ENCODE measurements at regions not wholly inside any gene's neighbourhood (a gene's known extent, or its start where the extent isn't known, plus 50 kb on each side); places are given as distances from the start of the nearest gene placed in this dataset.

- TF ChIP-seq ZNF274 (IDR thresholded peaks at IDR 0.05; ENCODE audit: low read depth, low read length): no peak
- TF ChIP-seq SUZ12 (IDR thresholded peaks at IDR 0.05; ENCODE audit: extremely low read depth, insufficient read depth, insufficient read length): no peak
- TF ChIP-seq YY1 (IDR thresholded peaks at IDR 0.05; ENCODE audit: insufficient read depth, insufficient read length): no peak
- H3K4me3 ChIP-seq (ENCODE audit: insufficient read length, low read depth): no peak overlapping the region
- no peak overlapping the region for H3K9ac ChIP-seq (ENCODE audit: insufficient read length, low read depth)
- no peaks in the 10 kb centered on the region for H3K36me3 ChIP-seq (ENCODE audit: insufficient read depth, insufficient read length, low read length)
- no peaks in the 10 kb centered on the region for H3K9me3 ChIP-seq (ENCODE audit: insufficient read depth, low read length)
- H3K4me1 ChIP-seq (ENCODE audit: insufficient read depth, insufficient read length): no peaks in the 10 kb centered on the region
- no peak for DNase-seq (ENCODE audit: low read depth, low spot score)
- no peaks in the 10 kb centered on the region for H3K27me3 ChIP-seq (ENCODE audit: insufficient read depth, insufficient read length)
Measured at GRCh38 chr5:61994171-61994570, 311.8 kb upstream of the KIF2A start.

- Histone ChIP-seq H3K9me3 (ENCODE audit: insufficient read depth, low read length) (no peaks in the 10 kb centered on the region), H3K36me3 (ENCODE audit: insufficient read depth, insufficient read length, low read length) (no peaks in the 10 kb centered on the region), H3K9ac (ENCODE audit: insufficient read length, low read depth) (no peak overlapping the region), H3K4me1 (ENCODE audit: insufficient read depth, insufficient read length) (no peaks in the 10 kb centered on the region), H3K27me3 (ENCODE audit: insufficient read depth, insufficient read length) (no peaks in the 10 kb centered on the region), H3K4me3 (ENCODE audit: insufficient read length, low read depth) (no peak overlapping the region)
- DNase-seq (ENCODE audit: low read depth, low spot score): no peak
- TF ChIP-seq YY1 (IDR thresholded peaks at IDR 0.05; ENCODE audit: insufficient read depth, insufficient read length) (no peak), ZNF274 (IDR thresholded peaks at IDR 0.05; ENCODE audit: low read depth, low read length) (no peak), SUZ12 (IDR thresholded peaks at IDR 0.05; ENCODE audit: extremely low read depth, insufficient read depth, insufficient read length) (no peak)
Measured at GRCh38 chr5:61995486-61995885, 310.5 kb upstream of the KIF2A start.

GRCh38 chr5:61999371-61999770 lies 306.6 kb upstream of the KIF2A start:
- Histone ChIP-seq H3K4me1 (ENCODE audit: insufficient read depth, insufficient read length) (no peaks in the 10 kb centered on the region), H3K27me3 (ENCODE audit: insufficient read depth, insufficient read length) (no peaks in the 10 kb centered on the region), H3K9ac (ENCODE audit: insufficient read length, low read depth) (no peak overlapping the region), H3K9me3 (ENCODE audit: insufficient read depth, low read length) (no peaks in the 10 kb centered on the region), H3K4me3 (ENCODE audit: insufficient read length, low read depth) (no peak overlapping the region), H3K36me3 (ENCODE audit: insufficient read depth, insufficient read length, low read length) (no peaks in the 10 kb centered on the region)
- no peak for DNase-seq (ENCODE audit: low read depth, low spot score)
- no peak for TF ChIP-seq SUZ12 (IDR thresholded peaks at IDR 0.05; ENCODE audit: extremely low read depth, insufficient read depth, insufficient read length)
- no peak for TF ChIP-seq ZNF274 (IDR thresholded peaks at IDR 0.05; ENCODE audit: low read depth, low read length)
- no peak for TF ChIP-seq YY1 (IDR thresholded peaks at IDR 0.05; ENCODE audit: insufficient read depth, insufficient read length)

GRCh38 chr5:62000646-62001045 lies 305.4 kb upstream of the KIF2A start:
- no peak for DNase-seq (ENCODE audit: low read depth, low spot score)
- Histone ChIP-seq H3K27me3 (ENCODE audit: insufficient read depth, insufficient read length) (no peaks in the 10 kb centered on the region), H3K9ac (ENCODE audit: insufficient read length, low read depth) (no peak overlapping the region), H3K4me3 (ENCODE audit: insufficient read length, low read depth) (no peak overlapping the region), H3K9me3 (ENCODE audit: insufficient read depth, low read length) (no peaks in the 10 kb centered on the region), H3K4me1 (ENCODE audit: insufficient read depth, insufficient read length) (no peaks in the 10 kb centered on the region), H3K36me3 (ENCODE audit: insufficient read depth, insufficient read length, low read length) (no peaks in the 10 kb centered on the region)
- TF ChIP-seq SUZ12 (IDR thresholded peaks at IDR 0.05; ENCODE audit: extremely low read depth, insufficient read depth, insufficient read length): no peak
- no peak for TF ChIP-seq YY1 (IDR thresholded peaks at IDR 0.05; ENCODE audit: insufficient read depth, insufficient read length)
- no peak for TF ChIP-seq ZNF274 (IDR thresholded peaks at IDR 0.05; ENCODE audit: low read depth, low read length)

- H3K9ac ChIP-seq (ENCODE audit: insufficient read length, low read depth): no peak overlapping the region
- H3K4me1 ChIP-seq (ENCODE audit: insufficient read depth, insufficient read length): no peaks in the 10 kb centered on the region
- no peak for DNase-seq (ENCODE audit: low read depth, low spot score)
- H3K9me3 ChIP-seq (ENCODE audit: insufficient read depth, low read length): no peaks in the 10 kb centered on the region
- TF ChIP-seq SUZ12 (IDR thresholded peaks at IDR 0.05; ENCODE audit: extremely low read depth, insufficient read depth, insufficient read length): no peak
- no peak for TF ChIP-seq YY1 (IDR thresholded peaks at IDR 0.05; ENCODE audit: insufficient read depth, insufficient read length)
- no peak for TF ChIP-seq ZNF274 (IDR thresholded peaks at IDR 0.05; ENCODE audit: low read depth, low read length)
- no peak overlapping the region for H3K4me3 ChIP-seq (ENCODE audit: insufficient read length, low read depth)
- no peaks in the 10 kb centered on the region for H3K36me3 ChIP-seq (ENCODE audit: insufficient read depth, insufficient read length, low read length)
- H3K27me3 ChIP-seq (ENCODE audit: insufficient read depth, insufficient read length): no peaks in the 10 kb centered on the region
Measured at GRCh38 chr5:62001640-62002039, 304.4 kb upstream of the KIF2A start.

GRCh38 chr5:62002436-62002835 lies 303.6 kb upstream of the KIF2A start:
- H3K9me3 ChIP-seq (ENCODE audit: insufficient read depth, low read length): no peaks in the 10 kb centered on the region
- no peaks in the 10 kb centered on the region for H3K27me3 ChIP-seq (ENCODE audit: insufficient read depth, insufficient read length)
- no peaks in the 10 kb centered on the region for H3K36me3 ChIP-seq (ENCODE audit: insufficient read depth, insufficient read length, low read length)
- no peaks in the 10 kb centered on the region for H3K4me1 ChIP-seq (ENCODE audit: insufficient read depth, insufficient read length)
- H3K9ac ChIP-seq (ENCODE audit: insufficient read length, low read depth): no peak overlapping the region
- H3K4me3 ChIP-seq (ENCODE audit: insufficient read length, low read depth): no peak overlapping the region
- TF ChIP-seq YY1 (IDR thresholded peaks at IDR 0.05; ENCODE audit: insufficient read depth, insufficient read length) (no peak), SUZ12 (IDR thresholded peaks at IDR 0.05; ENCODE audit: extremely low read depth, insufficient read depth, insufficient read length) (no peak)
- DNase-seq (ENCODE audit: low read depth, low spot score): peak; percentile 9

- no peaks in the 10 kb centered on the region for H3K27me3 ChIP-seq (ENCODE audit: insufficient read depth, insufficient read length)
- no peaks in the 10 kb centered on the region for H3K36me3 ChIP-seq (ENCODE audit: insufficient read depth, insufficient read length, low read length)
- H3K9me3 ChIP-seq (ENCODE audit: insufficient read depth, low read length): no peaks in the 10 kb centered on the region
- no peak overlapping the region for H3K9ac ChIP-seq (ENCODE audit: insufficient read length, low read depth)
- H3K4me3 ChIP-seq (ENCODE audit: insufficient read length, low read depth): no peak overlapping the region
- TF ChIP-seq YY1 (IDR thresholded peaks at IDR 0.05; ENCODE audit: insufficient read depth, insufficient read length): no peak
- TF ChIP-seq SUZ12 (IDR thresholded peaks at IDR 0.05; ENCODE audit: extremely low read depth, insufficient read depth, insufficient read length): no peak
- TF ChIP-seq ZNF274 (IDR thresholded peaks at IDR 0.05; ENCODE audit: low read depth, low read length): no peak
- no peak for DNase-seq (ENCODE audit: low read depth, low spot score)
- no peaks in the 10 kb centered on the region for H3K4me1 ChIP-seq (ENCODE audit: insufficient read depth, insufficient read length)
Measured at GRCh38 chr5:62005551-62005950, 300.5 kb upstream of the KIF2A start.

- Histone ChIP-seq H3K27me3 (ENCODE audit: insufficient read depth, insufficient read length) (no peaks in the 10 kb centered on the region), H3K9me3 (ENCODE audit: insufficient read depth, low read length) (no peaks in the 10 kb centered on the region)
Measured at GRCh38 chr5:62007457-62007856, 298.5 kb upstream of the KIF2A start.

More at GRCh38 chr5:62007457-62007856, 298.5 kb upstream of the KIF2A start:
- TF ChIP-seq YY1 (IDR thresholded peaks at IDR 0.05; ENCODE audit: insufficient read depth, insufficient read length) (no peak), ZNF274 (IDR thresholded peaks at IDR 0.05; ENCODE audit: low read depth, low read length) (no peak), SUZ12 (IDR thresholded peaks at IDR 0.05; ENCODE audit: extremely low read depth, insufficient read depth, insufficient read length) (no peak)
- H3K9ac ChIP-seq (ENCODE audit: insufficient read length, low read depth): no peak overlapping the region
- no peaks in the 10 kb centered on the region for H3K36me3 ChIP-seq (ENCODE audit: insufficient read depth, insufficient read length, low read length)
- DNase-seq (ENCODE audit: low read depth, low spot score): no peak
- no peak overlapping the region for H3K4me3 ChIP-seq (ENCODE audit: insufficient read length, low read depth)
- H3K4me1 ChIP-seq (ENCODE audit: insufficient read depth, insufficient read length): no peaks in the 10 kb centered on the region

All from NT2/D1 (cell line).